Muscle layer of duodenum (tissue), 2 donors: ENCODE measurements at regions not wholly inside any gene's neighbourhood (a gene's known extent, or its start where the extent isn't known, plus 50 kb on each side); places are given as distances from the start of the nearest gene placed in this dataset.
A peak's percentile ranks its signal among the peaks of the same experiment; 100 is the strongest.

ENCODE experiments used
- H3K27ac ChIP-seq: one replicate; pipeline ENCODE4 v1.7.0; 2013; ENCODE audit warnings: mild to moderate bottlenecking, low read length
- H3K27me3 ChIP-seq: one replicate; pipeline ENCODE4 v1.7.0; 2013; ENCODE audit warnings: low read depth, mild to moderate bottlenecking, control low read depth, low read length
- H3K36me3 ChIP-seq, 2 donors: one replicate each; pipeline ENCODE4 v1.7.0; 2013; ENCODE audit warnings: low read length in 2 of 2, control low read depth in 1 of 2, mild to moderate bottlenecking in 1 of 2; ENCODE audit not compliant: insufficient read depth in 2 of 2, control insufficient read depth in 1 of 2
- H3K4me1 ChIP-seq, 2 donors: one replicate each; pipeline ENCODE4 v1.7.0; 2013; ENCODE audit warnings: low read length in 2 of 2, mild to moderate bottlenecking in 2 of 2, control low read depth in 1 of 2, moderate library complexity in 1 of 2; ENCODE audit not compliant: insufficient read depth in 2 of 2, control insufficient read depth in 1 of 2
- H3K4me3 ChIP-seq, 2 donors: one replicate each; pipeline ENCODE4 v1.7.0; 2013; ENCODE audit warnings: low read length in 2 of 2, low read depth in 1 of 2, mild to moderate bottlenecking in 1 of 2
- H3K9me3 ChIP-seq, 2 donors: one replicate each; pipeline ENCODE4 v1.7.0; 2013; ENCODE audit warnings: low read length in 2 of 2, control low read depth in 1 of 2, mild to moderate bottlenecking in 1 of 2; ENCODE audit not compliant: control insufficient read depth in 1 of 2
- donor health status: healthy.

DNA sequence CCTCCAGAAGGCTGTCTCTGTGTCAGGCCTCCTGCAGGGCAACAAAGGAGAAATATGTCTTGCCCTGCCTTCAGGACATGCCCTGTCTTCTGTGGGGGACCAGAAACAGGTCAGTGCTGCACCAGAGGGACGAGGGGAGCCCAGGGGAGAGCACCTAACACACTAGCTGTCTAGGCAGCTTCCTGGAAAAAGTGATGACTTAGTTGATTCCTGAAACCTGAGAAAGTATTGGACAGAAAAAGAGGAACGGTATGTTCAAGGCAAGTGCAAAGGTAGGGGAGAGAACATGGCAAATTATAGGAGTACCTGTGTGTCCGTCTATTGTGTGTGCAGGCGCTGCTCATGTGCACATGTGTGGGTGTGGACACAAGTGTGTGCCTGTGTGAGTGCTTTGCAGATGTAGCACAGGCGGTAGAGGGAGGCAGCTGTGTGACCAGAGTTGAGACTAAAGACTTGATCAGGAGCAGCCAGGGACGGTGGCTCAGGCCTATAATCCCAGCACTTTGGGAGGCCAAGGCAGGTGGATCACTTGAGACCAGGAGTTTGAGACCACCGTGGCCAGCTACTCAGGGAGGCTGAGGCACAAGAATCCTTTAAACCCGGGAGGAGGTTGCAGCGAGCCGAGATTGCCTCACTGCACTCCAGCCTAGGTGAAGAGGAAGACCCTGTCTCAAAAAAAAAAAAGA lies 119.5 kb downstream of the GYPC start:
- H3K27me3 ChIP-seq = no peaks in the 10 kb centered on the region
- no peak overlapping the region for H3K27ac ChIP-seq

DNA sequence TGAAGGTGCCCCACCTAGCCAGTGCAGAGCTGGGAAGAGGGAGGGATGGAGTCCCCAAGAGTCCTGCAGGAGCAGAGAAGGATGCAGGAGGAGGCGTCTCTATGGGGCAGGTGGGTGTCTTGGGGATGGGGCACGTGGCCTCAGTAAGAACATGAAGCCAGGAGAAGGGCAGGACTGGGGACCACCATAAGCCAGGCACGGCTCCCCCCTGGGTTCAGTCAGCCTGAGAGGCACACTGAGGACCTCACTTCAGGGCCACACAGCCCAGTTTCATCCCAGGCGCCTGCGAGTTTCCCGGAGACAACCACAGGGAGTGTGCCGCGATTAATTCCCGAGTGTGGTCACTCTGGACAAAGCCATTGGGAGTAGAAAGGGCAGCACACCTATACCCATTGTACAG lies 120.3 kb downstream of the GYPC start:
- Histone ChIP-seq H3K4me1 (no peaks in the 10 kb centered on the region), H3K27ac (no peak overlapping the region), H3K27me3 (no peaks in the 10 kb centered on the region), H3K4me3 (peak overlapping the region; percentile 7 to 81), H3K9me3 (no peaks in the 10 kb centered on the region), H3K36me3 (no peaks in the 10 kb centered on the region)

More for the DNA sequence above, 119.5 kb downstream of the GYPC start:
- H3K9me3 ChIP-seq = no peaks in the 10 kb centered on the region
- no peaks in the 10 kb centered on the region for H3K36me3 ChIP-seq
- no peak overlapping the region for H3K4me3 ChIP-seq
- H3K4me1 ChIP-seq = no peaks in the 10 kb centered on the region

DNA sequence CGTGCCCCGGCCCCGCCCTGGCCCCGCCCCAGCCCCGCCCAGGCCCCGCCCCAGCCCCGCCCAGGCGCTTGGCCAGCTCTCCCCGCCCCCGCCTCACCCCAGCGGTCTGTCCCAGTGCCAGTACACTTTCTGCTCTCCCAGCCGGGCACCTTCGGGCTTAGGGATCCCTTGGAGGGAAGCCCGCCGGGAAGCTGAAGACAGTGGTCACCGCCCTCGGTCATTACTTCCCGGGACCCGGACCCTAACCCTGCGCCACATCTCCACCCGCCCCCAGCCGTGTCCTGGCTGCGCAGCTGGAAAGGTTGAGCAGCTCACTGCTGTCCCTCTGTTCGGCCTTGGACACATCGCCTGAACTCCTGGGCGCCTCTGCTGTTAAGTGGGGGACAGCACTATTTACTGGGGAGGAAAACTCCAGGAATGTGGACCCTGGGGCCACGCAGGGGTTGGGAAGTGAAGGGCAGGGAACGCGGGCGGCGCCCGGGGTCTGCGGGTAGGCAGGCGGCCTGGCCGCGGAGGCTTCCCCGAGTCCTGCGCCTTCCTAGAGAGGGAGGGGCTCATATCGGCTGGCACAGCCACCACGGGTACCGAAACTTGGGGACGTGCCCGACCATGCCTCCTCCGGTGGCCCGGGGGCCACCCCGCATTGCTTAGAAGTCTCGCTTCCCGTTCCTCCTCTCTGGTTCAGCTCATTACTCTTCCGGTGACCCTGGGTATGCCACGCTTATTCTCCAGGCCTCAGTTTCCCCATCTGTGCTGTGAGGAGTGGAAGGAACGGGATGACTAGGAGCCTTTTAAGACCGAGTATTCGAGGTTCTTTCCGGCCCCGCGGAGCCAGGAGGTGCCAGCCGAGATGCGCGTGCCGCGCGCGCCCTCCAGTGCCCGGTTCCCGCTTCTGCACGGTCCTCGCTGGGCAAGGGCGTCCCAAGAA lies 121.0 kb downstream of the GYPC start:
- no peaks in the 10 kb centered on the region for H3K36me3 ChIP-seq
- H3K4me3 ChIP-seq = peak overlapping the region; percentile 75 to 81
- peak overlapping the region; percentile 67 for H3K27ac ChIP-seq
- no peaks in the 10 kb centered on the region for H3K4me1 ChIP-seq
- H3K27me3 ChIP-seq = no peaks in the 10 kb centered on the region
- no peaks in the 10 kb centered on the region for H3K9me3 ChIP-seq

DNA sequence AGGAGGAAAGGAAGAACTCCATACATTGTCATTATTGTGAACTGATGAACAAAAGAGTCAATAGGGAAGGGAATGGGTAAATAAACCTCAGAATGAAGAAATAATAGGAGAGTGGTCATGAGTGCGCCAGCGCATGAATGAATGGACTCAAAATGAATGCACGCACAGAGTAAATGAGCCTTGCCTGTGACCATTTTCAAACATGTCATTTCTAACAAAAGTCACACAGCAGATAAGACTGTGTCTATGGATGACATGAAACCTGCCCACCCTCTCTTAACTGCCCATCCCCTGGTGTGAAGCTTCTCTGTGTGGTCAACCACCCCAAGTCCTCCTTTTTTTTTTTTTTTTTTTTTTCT lies 121.1 kb upstream of the TEX51 start:
- no peaks in the 10 kb centered on the region for H3K9me3 ChIP-seq
- no peaks in the 10 kb centered on the region for H3K27me3 ChIP-seq
- H3K4me1 ChIP-seq = no peaks in the 10 kb centered on the region
- H3K27ac ChIP-seq = no peak overlapping the region
- H3K4me3 ChIP-seq = peak overlapping the region; percentile 75 to 81
- no peaks in the 10 kb centered on the region for H3K36me3 ChIP-seq

DNA sequence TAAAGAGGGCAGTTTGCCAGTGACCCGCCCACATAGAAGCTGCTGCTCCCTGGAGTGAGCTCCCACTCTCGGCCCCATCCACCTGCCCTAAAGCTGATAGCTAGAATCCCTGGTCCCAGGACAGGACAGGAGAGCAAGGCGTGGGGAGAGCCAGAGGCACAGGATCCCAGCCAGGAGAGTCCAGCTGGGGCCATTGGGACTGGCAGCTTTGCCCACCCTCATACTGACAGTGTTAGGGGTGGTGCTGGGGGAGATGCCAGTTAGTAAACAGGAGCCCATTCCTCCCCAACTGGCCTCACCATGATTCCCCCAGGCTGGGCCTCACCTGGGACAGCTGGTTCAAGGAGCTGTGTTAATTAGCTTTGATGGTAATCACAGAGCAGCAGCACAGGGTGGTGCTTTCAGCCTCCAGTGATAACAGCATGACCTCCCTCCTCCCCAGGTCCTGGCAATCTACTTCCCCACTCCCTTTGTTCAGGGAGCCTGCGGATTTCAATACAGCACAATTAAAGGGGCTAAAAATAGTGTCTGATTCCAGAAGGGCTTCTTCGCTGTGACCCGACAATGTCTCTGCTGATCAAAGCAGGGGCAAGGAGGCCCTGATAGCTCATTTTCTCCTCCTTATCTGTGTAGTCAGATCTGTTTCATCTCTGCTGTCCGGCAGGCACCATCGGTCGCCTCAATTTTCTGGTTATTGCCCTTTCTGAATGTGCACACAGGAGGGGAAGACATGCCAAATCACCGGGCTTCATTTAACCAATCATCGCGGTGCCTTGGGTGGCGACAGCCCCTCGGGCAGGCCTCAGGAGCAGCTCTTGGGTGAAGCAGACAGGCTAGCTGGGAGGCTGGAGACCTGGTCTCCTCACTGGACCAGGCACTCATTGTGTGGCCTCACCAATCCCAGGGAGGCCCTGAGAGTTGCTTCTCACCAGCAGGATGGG lies 119.9 kb upstream of the TEX51 start:
- no peak overlapping the region for H3K27ac ChIP-seq
- H3K4me1 ChIP-seq = no peaks in the 10 kb centered on the region
- no peaks in the 10 kb centered on the region for H3K9me3 ChIP-seq
- H3K36me3 ChIP-seq = no peaks in the 10 kb centered on the region
- H3K4me3 ChIP-seq = no peak overlapping the region
- H3K27me3 ChIP-seq = no peaks in the 10 kb centered on the region

DNA sequence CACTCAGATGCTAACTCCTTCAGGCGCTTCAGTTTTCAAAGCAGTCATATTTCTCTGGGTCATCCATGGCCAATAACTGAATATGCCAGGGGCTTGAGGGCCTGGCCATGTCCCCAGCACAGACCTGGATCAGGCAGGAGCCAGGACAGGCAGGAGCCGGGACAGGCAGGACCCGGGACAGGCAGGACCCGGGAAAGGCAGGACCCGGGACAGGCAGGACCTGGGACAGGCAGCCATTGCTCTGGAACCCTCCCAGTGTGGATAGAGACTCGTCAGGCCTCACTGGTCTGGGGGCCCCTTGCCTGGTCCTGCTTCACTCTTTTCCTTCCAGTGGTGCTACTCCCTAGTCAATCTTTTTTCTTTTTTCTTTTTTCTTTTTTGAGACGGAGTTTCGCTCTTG lies 117.5 kb upstream of the TEX51 start:
- Histone ChIP-seq H3K36me3 (no peaks in the 10 kb centered on the region), H3K27me3 (no peaks in the 10 kb centered on the region), H3K4me3 (no peak overlapping the region), H3K4me1 (no peaks in the 10 kb centered on the region), H3K27ac (no peak overlapping the region), H3K9me3 (no peaks in the 10 kb centered on the region)

DNA sequence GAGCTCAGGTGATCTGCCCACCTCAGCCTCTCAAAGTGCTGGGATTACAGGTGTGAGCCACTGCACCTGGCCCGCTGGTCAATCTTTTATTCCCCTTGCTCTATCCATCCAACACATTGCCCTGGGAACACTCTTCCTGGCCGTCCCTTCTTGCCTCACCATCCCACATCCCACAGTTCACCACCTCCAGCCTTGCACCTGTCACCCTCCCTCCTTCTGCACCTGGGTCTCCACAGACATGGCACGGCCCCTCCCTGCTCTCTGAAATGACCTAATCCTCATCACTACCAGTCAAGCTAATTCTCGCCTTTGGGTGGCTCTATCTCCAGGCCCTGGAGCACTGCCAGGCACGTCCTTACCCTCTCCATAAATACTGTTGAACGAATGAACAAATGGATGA lies 116.9 kb upstream of the TEX51 start:
- Histone ChIP-seq H3K36me3 (no peaks in the 10 kb centered on the region), H3K27ac (no peak overlapping the region), H3K4me1 (no peaks in the 10 kb centered on the region), H3K4me3 (no peak overlapping the region), H3K9me3 (no peaks in the 10 kb centered on the region), H3K27me3 (no peaks in the 10 kb centered on the region)

DNA sequence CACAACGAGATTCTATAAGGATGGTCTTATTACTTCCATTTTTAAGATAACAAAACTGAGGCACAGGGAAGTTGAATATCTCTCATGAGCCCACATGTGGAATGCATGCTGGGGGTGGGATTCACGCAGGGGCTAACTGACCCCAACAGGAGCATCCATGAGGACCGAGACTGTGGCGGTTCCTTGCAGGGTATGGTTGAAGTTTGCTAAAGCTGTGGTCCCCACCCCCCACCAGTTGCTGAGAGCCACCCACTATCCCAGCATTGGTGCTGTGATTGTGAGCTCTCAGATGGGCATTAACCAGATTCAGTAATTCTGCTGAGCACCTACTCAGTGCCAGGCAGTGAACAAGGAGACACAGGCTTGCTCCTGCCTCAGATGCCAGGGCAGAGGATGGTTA lies 116.0 kb upstream of the TEX51 start:
- H3K4me1 ChIP-seq = no peaks in the 10 kb centered on the region
- no peak overlapping the region for H3K27ac ChIP-seq
- no peak overlapping the region for H3K4me3 ChIP-seq
- H3K9me3 ChIP-seq = no peaks in the 10 kb centered on the region
- no peaks in the 10 kb centered on the region for H3K36me3 ChIP-seq
- no peaks in the 10 kb centered on the region for H3K27me3 ChIP-seq

DNA sequence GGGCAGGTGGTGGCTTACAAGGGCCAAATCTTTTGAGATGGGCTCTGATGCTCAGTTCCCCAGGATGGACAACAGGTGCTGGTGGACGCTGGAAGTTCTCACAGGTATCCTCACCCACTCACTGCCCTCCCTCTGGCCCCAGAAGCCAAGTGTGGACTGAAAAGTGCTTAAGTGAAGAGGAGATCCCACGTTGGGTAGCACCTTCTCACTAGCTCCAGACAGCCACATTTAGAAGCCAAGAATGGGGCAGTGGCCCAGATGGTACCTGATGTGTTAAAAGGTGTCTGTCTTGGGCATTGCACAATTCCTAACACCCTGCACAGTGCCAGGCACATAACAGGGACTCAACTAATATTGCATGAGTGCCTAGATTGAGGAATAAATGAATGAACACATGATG lies 115.3 kb upstream of the TEX51 start:
- no peaks in the 10 kb centered on the region for H3K4me1 ChIP-seq
- H3K4me3 ChIP-seq = no peak overlapping the region
- H3K36me3 ChIP-seq = no peaks in the 10 kb centered on the region
- H3K27ac ChIP-seq = no peak overlapping the region
- H3K27me3 ChIP-seq = no peaks in the 10 kb centered on the region
- H3K9me3 ChIP-seq = no peaks in the 10 kb centered on the region

DNA sequence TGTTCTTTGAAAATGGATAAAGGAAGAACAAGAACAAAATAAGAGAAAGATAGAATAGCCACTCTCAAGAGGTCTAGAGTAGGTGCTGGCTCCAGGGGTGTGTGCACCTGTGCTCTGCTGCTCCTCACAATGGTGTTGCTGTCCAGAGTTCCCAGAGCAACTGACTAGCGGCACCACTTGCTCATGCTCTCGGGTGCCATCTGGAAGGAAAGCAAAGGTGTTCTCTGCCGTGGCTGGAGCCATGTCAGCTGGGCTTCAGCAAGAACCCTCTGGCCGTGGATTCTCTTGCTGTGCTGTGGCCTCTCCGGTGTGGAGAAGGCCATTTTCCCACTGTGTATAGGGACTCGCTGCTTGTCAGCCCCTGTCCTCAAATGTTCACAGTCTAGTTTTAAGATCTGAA lies 114.6 kb upstream of the TEX51 start:
- Histone ChIP-seq H3K27ac (no peak overlapping the region), H3K4me1 (no peaks in the 10 kb centered on the region), H3K4me3 (no peak overlapping the region), H3K36me3 (no peaks in the 10 kb centered on the region), H3K9me3 (no peaks in the 10 kb centered on the region), H3K27me3 (no peaks in the 10 kb centered on the region)

DNA sequence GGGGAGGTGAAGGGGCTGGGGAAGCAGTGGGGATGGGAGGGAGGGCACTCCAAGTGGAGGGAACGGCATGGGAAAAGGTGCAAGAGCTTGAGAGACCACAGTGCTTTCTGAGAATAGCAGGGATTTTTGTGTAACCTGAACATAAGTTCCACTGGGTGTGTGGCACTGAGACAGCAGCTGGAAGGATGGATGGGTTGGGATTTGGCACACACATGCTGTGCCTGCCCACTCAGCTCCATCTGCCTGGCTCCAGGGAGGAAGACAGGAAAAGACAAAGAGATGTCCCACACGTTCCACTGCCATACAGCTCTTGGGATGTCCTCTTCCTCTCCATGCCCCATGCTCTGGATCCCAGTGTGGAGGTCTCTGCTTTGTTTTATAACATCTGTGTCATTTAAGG lies 114.1 kb upstream of the TEX51 start:
- Histone ChIP-seq H3K9me3 (no peaks in the 10 kb centered on the region), H3K27ac (no peak overlapping the region), H3K4me1 (no peaks in the 10 kb centered on the region), H3K4me3 (no peak overlapping the region), H3K27me3 (no peaks in the 10 kb centered on the region), H3K36me3 (no peaks in the 10 kb centered on the region)
